ENCODE measurements at regions not wholly inside any gene's neighbourhood (a gene's known extent, or its start where the extent isn't known, plus 50 kb on each side); places are given as distances from the start of the nearest gene placed in this dataset.
"Not testable (repeated sequence)": the region's sequence is repeated elsewhere in the genome, so short reads cannot be mapped to it uniquely, and the experiment has no call there.

- CTCF ChIA-PET: no interaction called here
Measured at GRCh38 chr3:75906555-75907112, 121.3 kb upstream of the ZNF717 start.

GRCh38 chr3:75913800-75914350, 128.5 kb upstream of the ZNF717 start:
- POLR2A ChIA-PET: no interaction called here
- H3K27me3 ChIP-seq (replicated peaks in 1 of 4; ENCODE audit: control extremely low read depth in 1 of 4, control insufficient read depth in 3 of 4, insufficient read depth in 4 of 4, low read length in 3 of 4): no peaks in the 10 kb centered on the region
- Mint-ChIP-seq H3K27ac (no peak overlapping the region), H3K9me3 (ENCODE audit: insufficient read depth) (peaks cover 8% of the 10 kb centered on the region), H3K4me3 (no peak overlapping the region), H3K27me3 (no peaks in the 10 kb centered on the region), H3K4me1 (no peaks in the 10 kb centered on the region)
- no peaks in the 10 kb centered on the region for H4K20me1 ChIP-seq (ENCODE audit: control insufficient read depth, insufficient read depth, low read length, poor library complexity, severe bottlenecking)
- H3K4me3 ChIP-seq (ENCODE audit: control extremely low read depth in 1 of 5, extremely low read depth in 1 of 5, insufficient read depth in 1 of 5, low read depth in 2 of 5, low read length in 4 of 5): no peak overlapping the region
- no peaks in the 10 kb centered on the region for H3K4me1 ChIP-seq (ENCODE audit: control insufficient read depth in 2 of 2, insufficient read depth in 2 of 2, low read length in 2 of 2)
- no peaks in the 10 kb centered on the region for H3K36me3 ChIP-seq (replicated peaks in 1 of 2; ENCODE audit: control extremely low read depth in 1 of 2, control insufficient read depth in 1 of 2, extremely low read depth in 1 of 2, insufficient read depth in 2 of 2, low read length in 1 of 2)
- DNase-seq: no peak
- H3K4me2 ChIP-seq (replicated peaks; ENCODE audit: low read depth, low read length, poor library complexity, severe bottlenecking): no peak overlapping the region
- no CpG with 5 or more reads among the region's 2 CpGs for WGBS (ENCODE audit: insufficient coverage)
- intact Hi-C loops (cut with micrococcal nuclease): no loop called here
- no peak for ATAC-seq (ENCODE audit: low read depth)
- TF ChIP-seq, protein P1, sequence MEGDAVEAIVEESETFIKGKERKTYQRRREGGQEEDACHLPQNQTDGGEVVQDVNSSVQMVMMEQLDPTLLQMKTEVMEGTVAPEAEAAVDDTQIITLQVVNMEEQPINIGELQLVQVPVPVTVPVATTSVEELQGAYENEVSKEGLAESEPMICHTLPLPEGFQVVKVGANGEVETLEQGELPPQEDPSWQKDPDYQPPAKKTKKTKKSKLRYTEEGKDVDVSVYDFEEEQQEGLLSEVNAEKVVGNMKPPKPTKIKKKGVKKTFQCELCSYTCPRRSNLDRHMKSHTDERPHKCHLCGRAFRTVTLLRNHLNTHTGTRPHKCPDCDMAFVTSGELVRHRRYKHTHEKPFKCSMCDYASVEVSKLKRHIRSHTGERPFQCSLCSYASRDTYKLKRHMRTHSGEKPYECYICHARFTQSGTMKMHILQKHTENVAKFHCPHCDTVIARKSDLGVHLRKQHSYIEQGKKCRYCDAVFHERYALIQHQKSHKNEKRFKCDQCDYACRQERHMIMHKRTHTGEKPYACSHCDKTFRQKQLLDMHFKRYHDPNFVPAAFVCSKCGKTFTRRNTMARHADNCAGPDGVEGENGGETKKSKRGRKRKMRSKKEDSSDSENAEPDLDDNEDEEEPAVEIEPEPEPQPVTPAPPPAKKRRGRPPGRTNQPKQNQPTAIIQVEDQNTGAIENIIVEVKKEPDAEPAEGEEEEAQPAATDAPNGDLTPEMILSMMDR (IDR thresholded peaks at IDR 0.05): no peak
- no peak for TF ChIP-seq EZH2 (IDR thresholded peaks at IDR 0.05; ENCODE audit: borderline replicate concordance, insufficient read depth, low read depth, low read length, poor library complexity, severe bottlenecking)
- no peak overlapping the region for H3K27ac ChIP-seq (ENCODE audit: low read length in 2 of 2)
- no peak overlapping the region for H2AFZ ChIP-seq (ENCODE audit: insufficient read depth, low read depth, low read length, poor library complexity, severe bottlenecking)
- no peaks in the 10 kb centered on the region for H3K79me2 ChIP-seq (ENCODE audit: control insufficient read depth, insufficient read depth, low read length)
- H3K9ac ChIP-seq (ENCODE audit: low read length): no peak overlapping the region
- CTCF ChIA-PET: no interaction called here
- peaks cover 0 to 2% (median 0%) of the 10 kb centered on the region in 3 donors for H3K9me3 ChIP-seq (ENCODE audit: control extremely low read depth in 1 of 3, control insufficient read depth in 2 of 3, insufficient read depth in 1 of 3, low read length in 2 of 3)

More at GRCh38 chr3:75906555-75907112, 121.3 kb upstream of the ZNF717 start:
- Histone ChIP-seq H4K20me1 (ENCODE audit: control insufficient read depth, insufficient read depth, low read length, poor library complexity, severe bottlenecking) (no peaks in the 10 kb centered on the region), H3K9ac (ENCODE audit: low read length) (no peak overlapping the region), H3K4me1 (ENCODE audit: control insufficient read depth in 2 of 2, insufficient read depth in 2 of 2, low read length in 2 of 2) (no peaks in the 10 kb centered on the region), H2AFZ (ENCODE audit: insufficient read depth, low read depth, low read length, poor library complexity, severe bottlenecking) (no peak overlapping the region), H3K4me2 (replicated peaks; ENCODE audit: low read depth, low read length, poor library complexity, severe bottlenecking) (no peak overlapping the region), H3K79me2 (ENCODE audit: control insufficient read depth, insufficient read depth, low read length) (no peaks in the 10 kb centered on the region), H3K27me3 (replicated peaks in 1 of 4; ENCODE audit: control extremely low read depth in 1 of 4, control insufficient read depth in 3 of 4, insufficient read depth in 4 of 4, low read length in 3 of 4) (peaks cover 0 to 3% (median 0%) of the 10 kb centered on the region in 4 experiments), H3K27ac (ENCODE audit: low read length in 2 of 2) (no peak overlapping the region), H3K9me3 (ENCODE audit: control extremely low read depth in 1 of 3, control insufficient read depth in 2 of 3, insufficient read depth in 1 of 3, low read length in 2 of 3) (peaks cover 0 to 8% (median 0%) of the 10 kb centered on the region in 3 donors), H3K36me3 (replicated peaks in 1 of 2; ENCODE audit: control extremely low read depth in 1 of 2, control insufficient read depth in 1 of 2, extremely low read depth in 1 of 2, insufficient read depth in 2 of 2, low read length in 1 of 2) (no peaks in the 10 kb centered on the region), H3K4me3 (ENCODE audit: control extremely low read depth in 1 of 5, extremely low read depth in 1 of 5, insufficient read depth in 1 of 5, low read depth in 2 of 5, low read length in 4 of 5) (no peak overlapping the region)
- WGBS (ENCODE audit: insufficient coverage): 8% methylated on average over 37 of the region's 37 CpGs
- ATAC-seq (ENCODE audit: low read depth) (no peak), DNase-seq (no peak)
- intact Hi-C loops (cut with micrococcal nuclease): no loop called here
- Mint-ChIP-seq H3K27me3 (peaks cover 3% of the 10 kb centered on the region), H3K4me1 (no peaks in the 10 kb centered on the region), H3K27ac (no peak overlapping the region), H3K9me3 (ENCODE audit: insufficient read depth) (no peaks in the 10 kb centered on the region), H3K4me3 (no peak overlapping the region)
- POLR2A ChIA-PET: no interaction called here
- no peak for TF ChIP-seq EZH2 (IDR thresholded peaks at IDR 0.05; ENCODE audit: borderline replicate concordance, insufficient read depth, low read depth, low read length, poor library complexity, severe bottlenecking)
- TF ChIP-seq, protein P1 (IDR thresholded peaks at IDR 0.05): no peak

DNA sequence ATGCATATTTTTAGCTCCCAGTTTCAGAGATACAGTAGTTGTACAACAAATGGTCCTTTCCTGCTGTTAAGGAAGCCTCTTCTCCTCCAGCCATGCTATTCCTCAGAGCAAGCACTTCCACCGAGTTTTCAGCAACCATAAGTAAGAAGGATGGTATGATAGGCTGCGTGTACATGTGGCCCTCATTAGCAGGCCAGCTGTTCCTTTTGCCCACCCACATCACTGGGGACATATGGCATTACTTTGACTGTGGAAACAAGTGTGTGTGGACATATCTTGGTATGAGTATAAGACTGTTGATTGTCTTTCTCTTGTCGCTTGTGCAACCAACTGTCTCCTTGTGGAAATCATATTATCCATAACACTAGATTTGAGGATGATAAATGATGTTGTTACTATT, 129.4 kb upstream of the ZNF717 start:
- no CpG with 5 or more reads among the region's 3 CpGs for WGBS (ENCODE audit: insufficient coverage)
- intact Hi-C loops (cut with micrococcal nuclease); H3K4me3 ChIP-seq (ENCODE audit: control extremely low read depth in 1 of 5, extremely low read depth in 1 of 5, insufficient read depth in 1 of 5, low read depth in 2 of 5, low read length in 4 of 5); H2AFZ ChIP-seq (ENCODE audit: insufficient read depth, low read depth, low read length, poor library complexity, severe bottlenecking); H3K9me3 Mint-ChIP-seq (ENCODE audit: insufficient read depth); DNase-seq; POLR2A ChIA-PET; H3K4me2 ChIP-seq (replicated peaks; ENCODE audit: low read depth, low read length, poor library complexity, severe bottlenecking); H3K79me2 ChIP-seq (ENCODE audit: control insufficient read depth, insufficient read depth, low read length); H3K4me3 Mint-ChIP-seq; H3K4me1 ChIP-seq (ENCODE audit: control insufficient read depth in 2 of 2, insufficient read depth in 2 of 2, low read length in 2 of 2); H3K9me3 ChIP-seq (ENCODE audit: control extremely low read depth in 1 of 3, control insufficient read depth in 2 of 3, insufficient read depth in 1 of 3, low read length in 2 of 3); H4K20me1 ChIP-seq (ENCODE audit: control insufficient read depth, insufficient read depth, low read length, poor library complexity, severe bottlenecking); CTCF ChIA-PET; H3K27me3 ChIP-seq (replicated peaks in 1 of 4; ENCODE audit: control extremely low read depth in 1 of 4, control insufficient read depth in 3 of 4, insufficient read depth in 4 of 4, low read length in 3 of 4); H3K27ac Mint-ChIP-seq; H3K36me3 ChIP-seq (replicated peaks in 1 of 2; ENCODE audit: control extremely low read depth in 1 of 2, control insufficient read depth in 1 of 2, extremely low read depth in 1 of 2, insufficient read depth in 2 of 2, low read length in 1 of 2); H3K9ac ChIP-seq (ENCODE audit: low read length); H3K4me1 Mint-ChIP-seq; H3K27me3 Mint-ChIP-seq; ATAC-seq (ENCODE audit: low read depth); H3K27ac ChIP-seq (ENCODE audit: low read length in 2 of 2): not testable (repeated sequence)
